GM12874 (cell line): ENCODE measurements at regions not wholly inside any gene's neighbourhood (a gene's known extent, or its start where the extent isn't known, plus 50 kb on each side); places are given as distances from the start of the nearest gene placed in this dataset.

ENCODE experiments used
- CTCF ChIP-seq: IDR thresholded peaks from 2 replicates; pipeline ENCODE4 v1.5.1; 2011; ENCODE audit warnings: low read depth, mild to moderate bottlenecking, control low read depth, low read length, moderate library complexity; ENCODE audit not compliant: insufficient read depth

GRCh38 chr1:59051007-59051406 lies 245.9 kb upstream of the FGGY start:
- TF ChIP-seq CTCF, result no peak

DNA sequence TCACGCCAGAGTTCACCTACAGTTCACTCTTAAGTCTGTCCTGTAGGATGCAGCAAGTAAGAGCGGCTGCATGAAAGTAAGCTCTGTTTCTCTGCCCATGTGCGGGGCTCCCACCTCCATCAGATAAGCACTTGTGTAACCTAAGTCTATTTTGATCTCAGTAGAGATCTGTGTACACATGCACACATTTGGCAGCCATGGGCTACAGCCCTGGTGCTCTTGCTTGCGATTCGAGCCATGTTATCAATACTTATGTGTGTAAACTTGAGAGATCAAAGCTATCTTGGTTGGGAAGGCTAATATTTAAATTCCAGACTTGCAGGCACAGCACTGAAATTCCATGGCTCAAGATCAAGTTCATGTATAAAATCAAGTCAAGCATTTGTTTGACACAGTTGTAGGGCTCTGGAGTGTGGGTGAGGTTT lies 244.7 kb upstream of the FGGY start:
- TF ChIP-seq CTCF, result no peak

DNA sequence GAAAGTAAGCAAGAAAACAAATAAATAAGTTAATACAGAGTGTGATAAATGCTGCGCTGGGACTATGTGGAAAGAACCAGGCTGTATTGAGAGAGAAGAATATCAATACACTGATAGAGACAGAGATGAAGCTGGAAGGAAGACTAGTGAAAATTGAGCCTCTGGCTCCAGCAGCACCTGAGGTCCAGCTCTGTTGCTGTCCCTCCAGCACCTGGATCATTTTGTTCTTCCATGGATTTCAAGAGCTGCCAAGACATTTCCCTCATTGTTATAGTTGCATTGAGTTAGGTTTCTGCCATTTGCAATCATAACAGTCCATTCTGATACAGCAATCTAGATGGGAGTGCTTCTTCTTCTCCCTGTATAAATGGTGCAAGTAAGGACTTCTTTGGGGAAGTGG lies 242.7 kb upstream of the FGGY start:
- TF ChIP-seq CTCF, result no peak

DNA sequence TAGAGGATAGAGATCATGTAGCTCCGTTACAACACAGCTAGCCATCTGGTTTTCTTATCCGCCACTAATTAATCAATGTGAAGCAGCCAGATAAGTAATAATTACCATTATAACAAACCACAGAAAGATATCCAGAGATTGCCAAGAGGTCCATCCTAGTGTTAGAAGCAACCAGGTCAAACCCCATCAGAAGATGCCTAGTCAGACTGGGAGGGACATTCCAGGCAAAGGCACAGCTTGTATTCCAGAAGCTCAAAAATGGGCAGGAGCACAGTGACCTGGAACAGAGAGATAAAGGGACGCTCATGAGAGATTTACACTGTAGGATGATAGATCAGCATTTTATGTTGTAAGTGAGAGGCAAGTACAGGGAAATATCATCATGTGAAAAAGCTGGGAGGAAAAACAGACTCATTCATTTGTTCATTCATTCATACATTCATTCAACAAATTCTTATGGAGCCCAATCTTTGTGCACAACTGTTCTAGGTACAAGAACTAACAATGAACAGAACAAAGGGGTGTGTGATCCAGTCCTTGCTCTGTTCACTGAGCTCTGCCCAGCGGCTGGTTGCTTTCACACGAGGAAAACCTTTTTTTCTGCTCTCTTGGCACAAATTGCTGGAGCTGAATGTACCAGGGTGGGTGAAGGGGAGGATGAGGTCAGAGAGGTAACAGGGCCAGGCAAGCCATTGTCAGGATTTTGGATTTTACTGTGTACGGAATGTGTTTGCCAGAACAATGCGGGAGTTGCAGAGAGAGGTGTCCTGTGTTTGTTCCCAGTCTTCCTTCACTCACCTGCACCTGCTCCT lies 240.8 kb upstream of the FGGY start:
- TF ChIP-seq CTCF, result no peak

GRCh38 chr1:59057211-59057694 lies 239.6 kb upstream of the FGGY start:
- TF ChIP-seq CTCF, result no peak

- TF ChIP-seq CTCF, result no peak
These were observed 239.1 kb upstream of the FGGY start for GRCh38 chr1:59057796-59058195.

GRCh38 chr1:59058665-59059439 lies 238.0 kb upstream of the FGGY start:
- TF ChIP-seq CTCF, result no peak
